Kidney epithelial cell (primary cell): ENCODE measurements at regions not wholly inside any gene's neighbourhood (a gene's known extent, or its start where the extent isn't known, plus 50 kb on each side); places are given as distances from the start of the nearest gene placed in this dataset.

Experiments
- DNase-seq: peaks from one replicate; pipeline ENCODE4 v3.0.0-alpha.2; 2010; ENCODE audit warnings: low read depth
- H3K27me3 ChIP-seq: 2 replicates; pipeline ENCODE4 v1.6.0; 2011; ENCODE audit warnings: low read length; ENCODE audit not compliant: control insufficient read depth, insufficient read depth
- H3K36me3 ChIP-seq: 2 replicates; pipeline ENCODE4 v1.5.1; 2011; ENCODE audit warnings: low read length; ENCODE audit not compliant: control insufficient read depth, insufficient read depth
- H3K4me3 ChIP-seq: 2 replicates; pipeline ENCODE4 v1.5.1; 2011; ENCODE audit warnings: low read depth, mild to moderate bottlenecking, control low read depth, low read length
- CTCF ChIP-seq: IDR thresholded peaks from 2 replicates; pipeline ENCODE4 v1.5.1; 2011; ENCODE audit warnings: mild to moderate bottlenecking, moderate library complexity, low read length, control low read depth, inconsistent platforms; ENCODE audit not compliant: insufficient read depth, poor library complexity, severe bottlenecking

- no peak for TF ChIP-seq CTCF
- Histone ChIP-seq H3K36me3 (no peaks in the 10 kb centered on the region), H3K4me3 (no peak overlapping the region), H3K27me3 (no peaks in the 10 kb centered on the region)
- no peak for DNase-seq
These were observed 74.8 kb upstream of the PDE4B start for GRCh38 chr1:65717815-65718454.

- no peaks in the 10 kb centered on the region for H3K36me3 ChIP-seq
- DNase-seq, result no peak
- no peak for TF ChIP-seq CTCF
- H3K27me3 ChIP-seq, result no peaks in the 10 kb centered on the region
- H3K4me3 ChIP-seq, result no peak overlapping the region
These were observed 73.3 kb upstream of the PDE4B start for GRCh38 chr1:65719391-65719790.

GRCh38 chr1:65722461-65722860, 70.2 kb upstream of the PDE4B start:
- TF ChIP-seq CTCF, result no peak
- H3K36me3 ChIP-seq, result no peaks in the 10 kb centered on the region
- no peak for DNase-seq
- no peaks in the 10 kb centered on the region for H3K27me3 ChIP-seq
- H3K4me3 ChIP-seq, result no peak overlapping the region

- Histone ChIP-seq H3K4me3 (no peak overlapping the region), H3K36me3 (no peaks in the 10 kb centered on the region), H3K27me3 (no peaks in the 10 kb centered on the region)
- DNase-seq, result no peak
- TF ChIP-seq CTCF, result no peak
These were observed 68.5 kb upstream of the PDE4B start for GRCh38 chr1:65724151-65724550.

- H3K27me3 ChIP-seq, result no peaks in the 10 kb centered on the region
- no peaks in the 10 kb centered on the region for H3K36me3 ChIP-seq
- TF ChIP-seq CTCF, result no peak
- no peak overlapping the region for H3K4me3 ChIP-seq
- DNase-seq, result no peak
These were observed 67.6 kb upstream of the PDE4B start for GRCh38 chr1:65725064-65725463.

- H3K27me3 ChIP-seq, result no peaks in the 10 kb centered on the region
- no peak for DNase-seq
- no peaks in the 10 kb centered on the region for H3K36me3 ChIP-seq
- no peak for TF ChIP-seq CTCF
- H3K4me3 ChIP-seq, result no peak overlapping the region
These were observed 64.2 kb upstream of the PDE4B start for GRCh38 chr1:65728504-65728903.
